Neural cell (in vitro differentiated cells): ENCODE measurements at regions not wholly inside any gene's neighbourhood (a gene's known extent, or its start where the extent isn't known, plus 50 kb on each side); places are given as distances from the start of the nearest gene placed in this dataset.

ENCODE experiments used
- EP300 ChIP-seq: fragments of 450-650 bp; conservative IDR thresholded peaks from 2 replicates; pipeline ENCODE4 v1.6.1; 2014; ENCODE audit warnings: antibody characterized with exemption, mild to moderate bottlenecking, moderate library complexity; ENCODE audit not compliant: poor library complexity, severe bottlenecking
- EZH2 ChIP-seq: fragments of 200-600, 300-800 bp; shearing (Covaris generic), sonication (generic); IDR thresholded peaks from 2 replicates; pipeline ENCODE4 v1.6.1; 2014; ENCODE audit warnings: antibody characterized with exemption, low read length, borderline replicate concordance, mild to moderate bottlenecking; ENCODE audit not compliant: insufficient read depth, poor library complexity, severe bottlenecking
- MXI1 ChIP-seq: fragments of 450-650 bp; conservative IDR thresholded peaks from 2 replicates; pipeline ENCODE4 v1.6.1; 2014; ENCODE audit warnings: antibody characterized with exemption, mild to moderate bottlenecking; ENCODE audit not compliant: poor library complexity, severe bottlenecking
- POLR2AphosphoS5 ChIP-seq: IDR thresholded peaks from 2 replicates; pipeline ENCODE4 v1.6.1; 2012
- RAD21 ChIP-seq: fragments of 450-650 bp; conservative IDR thresholded peaks from 2 replicates; pipeline ENCODE4 v1.6.1; 2014; ENCODE audit warnings: antibody characterized with exemption, mild to moderate bottlenecking, moderate library complexity
- TAF1 ChIP-seq: IDR thresholded peaks from 2 replicates; pipeline ENCODE4 v1.6.1; 2012; ENCODE audit warnings: low read depth
- TF ChIP-seq, protein P1 (sequence below): fragments of 450-650 bp; IDR thresholded peaks from 2 replicates; pipeline ENCODE4 v1.5.1; 2014; ENCODE audit warnings: antibody characterized with exemption, mild to moderate bottlenecking, moderate library complexity; ENCODE audit not compliant: poor library complexity, severe bottlenecking
- TF ChIP-seq, protein P2 (sequence below): IDR thresholded peaks from 2 replicates; pipeline ENCODE4 v1.6.1; 2012; ENCODE audit warnings: borderline replicate concordance

DNA sequence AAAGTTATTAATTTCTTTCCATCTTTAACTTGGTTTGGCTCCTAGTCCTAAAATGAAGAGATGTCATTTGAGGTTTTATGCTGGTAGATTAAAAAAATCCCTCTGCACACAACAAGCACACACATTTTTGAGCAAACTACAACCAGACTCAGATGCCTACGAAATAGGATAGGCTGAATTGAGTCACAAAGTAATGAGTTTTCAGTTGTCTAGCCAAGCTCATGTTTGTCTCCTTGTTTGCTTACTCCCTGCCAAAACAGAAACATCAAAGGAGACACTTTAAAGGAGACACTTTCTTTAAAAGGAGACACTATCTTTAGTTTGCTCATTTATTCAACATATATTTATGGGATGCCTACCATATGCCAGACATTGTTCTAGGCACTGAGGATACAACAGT lies 56.2 kb downstream of the TPBG start:
- TF ChIP-seq, protein P1, sequence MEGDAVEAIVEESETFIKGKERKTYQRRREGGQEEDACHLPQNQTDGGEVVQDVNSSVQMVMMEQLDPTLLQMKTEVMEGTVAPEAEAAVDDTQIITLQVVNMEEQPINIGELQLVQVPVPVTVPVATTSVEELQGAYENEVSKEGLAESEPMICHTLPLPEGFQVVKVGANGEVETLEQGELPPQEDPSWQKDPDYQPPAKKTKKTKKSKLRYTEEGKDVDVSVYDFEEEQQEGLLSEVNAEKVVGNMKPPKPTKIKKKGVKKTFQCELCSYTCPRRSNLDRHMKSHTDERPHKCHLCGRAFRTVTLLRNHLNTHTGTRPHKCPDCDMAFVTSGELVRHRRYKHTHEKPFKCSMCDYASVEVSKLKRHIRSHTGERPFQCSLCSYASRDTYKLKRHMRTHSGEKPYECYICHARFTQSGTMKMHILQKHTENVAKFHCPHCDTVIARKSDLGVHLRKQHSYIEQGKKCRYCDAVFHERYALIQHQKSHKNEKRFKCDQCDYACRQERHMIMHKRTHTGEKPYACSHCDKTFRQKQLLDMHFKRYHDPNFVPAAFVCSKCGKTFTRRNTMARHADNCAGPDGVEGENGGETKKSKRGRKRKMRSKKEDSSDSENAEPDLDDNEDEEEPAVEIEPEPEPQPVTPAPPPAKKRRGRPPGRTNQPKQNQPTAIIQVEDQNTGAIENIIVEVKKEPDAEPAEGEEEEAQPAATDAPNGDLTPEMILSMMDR = no peak
- no peak for TF ChIP-seq POLR2AphosphoS5
- no peak for TF ChIP-seq EZH2
- TF ChIP-seq RAD21 = no peak
- no peak for TF ChIP-seq TAF1
- TF ChIP-seq, protein P2, sequence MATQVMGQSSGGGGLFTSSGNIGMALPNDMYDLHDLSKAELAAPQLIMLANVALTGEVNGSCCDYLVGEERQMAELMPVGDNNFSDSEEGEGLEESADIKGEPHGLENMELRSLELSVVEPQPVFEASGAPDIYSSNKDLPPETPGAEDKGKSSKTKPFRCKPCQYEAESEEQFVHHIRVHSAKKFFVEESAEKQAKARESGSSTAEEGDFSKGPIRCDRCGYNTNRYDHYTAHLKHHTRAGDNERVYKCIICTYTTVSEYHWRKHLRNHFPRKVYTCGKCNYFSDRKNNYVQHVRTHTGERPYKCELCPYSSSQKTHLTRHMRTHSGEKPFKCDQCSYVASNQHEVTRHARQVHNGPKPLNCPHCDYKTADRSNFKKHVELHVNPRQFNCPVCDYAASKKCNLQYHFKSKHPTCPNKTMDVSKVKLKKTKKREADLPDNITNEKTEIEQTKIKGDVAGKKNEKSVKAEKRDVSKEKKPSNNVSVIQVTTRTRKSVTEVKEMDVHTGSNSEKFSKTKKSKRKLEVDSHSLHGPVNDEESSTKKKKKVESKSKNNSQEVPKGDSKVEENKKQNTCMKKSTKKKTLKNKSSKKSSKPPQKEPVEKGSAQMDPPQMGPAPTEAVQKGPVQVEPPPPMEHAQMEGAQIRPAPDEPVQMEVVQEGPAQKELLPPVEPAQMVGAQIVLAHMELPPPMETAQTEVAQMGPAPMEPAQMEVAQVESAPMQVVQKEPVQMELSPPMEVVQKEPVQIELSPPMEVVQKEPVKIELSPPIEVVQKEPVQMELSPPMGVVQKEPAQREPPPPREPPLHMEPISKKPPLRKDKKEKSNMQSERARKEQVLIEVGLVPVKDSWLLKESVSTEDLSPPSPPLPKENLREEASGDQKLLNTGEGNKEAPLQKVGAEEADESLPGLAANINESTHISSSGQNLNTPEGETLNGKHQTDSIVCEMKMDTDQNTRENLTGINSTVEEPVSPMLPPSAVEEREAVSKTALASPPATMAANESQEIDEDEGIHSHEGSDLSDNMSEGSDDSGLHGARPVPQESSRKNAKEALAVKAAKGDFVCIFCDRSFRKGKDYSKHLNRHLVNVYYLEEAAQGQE = no peak
- no peak for TF ChIP-seq MXI1
- TF ChIP-seq EP300 = no peak
